Thoracic aorta (tissue), 2 donors: ENCODE measurements at regions not wholly inside any gene's neighbourhood (a gene's known extent, or its start where the extent isn't known, plus 50 kb on each side); places are given as distances from the start of the nearest gene placed in this dataset.

Source experiments
- ATAC-seq: fragments of 150-250 bp; one replicate; pipeline ENCODE4 v1.8.0; 2017; ENCODE audit warnings: low read depth; ENCODE audit not compliant: insufficient number of reproducible peaks, low FRiP score
- DNase-seq: peaks from one replicate; pipeline ENCODE4 v3.0.0-alpha.2; 2020; ENCODE audit warnings: low spot score
- H3K27ac ChIP-seq, 2 donors: fragments of 200-600 bp; sonication (generic); 1 replicate in 1 of 2; 2 replicates in 1 of 2; pipeline ENCODE4 v1.5.1; 2016; ENCODE audit warnings: mild to moderate bottlenecking in 2 of 2, moderate library complexity in 2 of 2
- H3K27me3 ChIP-seq: fragments of 200-600 bp; sonication (generic); replicated peaks from 2 replicates; pipeline ENCODE4 v1.6.0; 2016; ENCODE audit warnings: mild to moderate bottlenecking; ENCODE audit not compliant: insufficient read depth
- H3K36me3 ChIP-seq: fragments of 200-600 bp; sonication (generic); one replicate; pipeline ENCODE4 v1.5.1; 2016
- H3K4me1 ChIP-seq, 2 donors: fragments of 200-600 bp; sonication (generic); 1 replicate in 1 of 2; 2 replicates in 1 of 2; pipeline versions ENCODE4 v1.5.1 to v1.6.0; 2016; ENCODE audit warnings: low read depth in 2 of 2, mild to moderate bottlenecking in 1 of 2; ENCODE audit not compliant: control insufficient read depth in 1 of 2
- H3K4me3 ChIP-seq: fragments of 200-600 bp; sonication (generic); 2 replicates; pipeline ENCODE4 v1.5.1; 2016; ENCODE audit warnings: mild to moderate bottlenecking
- H3K9me3 ChIP-seq: fragments of 200-600 bp; sonication (generic); 2 replicates; pipeline ENCODE4 v1.5.1; 2016
- CTCF ChIP-seq: fragments of 200-600 bp; sonication (generic); IDR thresholded peaks from one replicate; pipeline ENCODE4 v1.5.1; 2019; ENCODE audit warnings: antibody characterized with exemption

DNA sequence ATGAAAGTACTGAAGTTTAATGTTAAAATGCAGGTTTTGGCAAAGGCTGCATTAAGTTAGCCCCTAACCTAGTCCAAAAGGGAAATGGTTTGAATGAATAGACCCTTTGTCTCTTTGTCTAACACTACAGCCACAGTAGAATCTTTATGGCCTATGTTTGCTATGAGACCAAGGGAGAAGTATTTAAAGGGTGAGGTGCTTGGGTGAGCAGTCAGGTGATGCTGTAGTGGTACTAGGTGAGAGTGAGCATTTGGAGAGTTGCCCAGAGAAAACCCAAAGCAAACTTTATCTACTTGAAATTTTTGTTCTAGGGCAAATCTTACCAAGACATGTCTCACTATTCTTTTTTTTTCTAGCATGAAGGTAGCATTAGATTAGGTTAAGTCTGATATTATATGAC, 1961.4 kb upstream of the WWC1 start:
- ATAC-seq (no peak), DNase-seq (no peak)
- Histone ChIP-seq H3K36me3 (no peaks in the 10 kb centered on the region), H3K4me1 (no peaks in the 10 kb centered on the region), H3K27me3 (no peaks in the 10 kb centered on the region), H3K27ac (no peak overlapping the region), H3K4me3 (no peak overlapping the region), H3K9me3 (no peaks in the 10 kb centered on the region)
- TF ChIP-seq CTCF: no peak

- ATAC-seq (no peak), DNase-seq (no peak)
- no peaks in the 10 kb centered on the region for H3K36me3 ChIP-seq
- no peaks in the 10 kb centered on the region for H3K9me3 ChIP-seq
- no peak overlapping the region for H3K27ac ChIP-seq
- no peaks in the 10 kb centered on the region for H3K27me3 ChIP-seq
- H3K4me3 ChIP-seq: no peak overlapping the region
- H3K4me1 ChIP-seq: no peaks in the 10 kb centered on the region
- no peak for TF ChIP-seq CTCF
These were observed 1959.9 kb upstream of the WWC1 start for GRCh38 chr5:166331521-166331920.

- Histone ChIP-seq H3K4me1 (no peaks in the 10 kb centered on the region), H3K27ac (no peak overlapping the region), H3K27me3 (no peaks in the 10 kb centered on the region), H3K9me3 (no peaks in the 10 kb centered on the region), H3K4me3 (no peak overlapping the region), H3K36me3 (no peaks in the 10 kb centered on the region)
- ATAC-seq (no peak), DNase-seq (no peak)
- no peak for TF ChIP-seq CTCF
These were observed 1952.6 kb upstream of the WWC1 start for GRCh38 chr5:166338801-166339200.

DNA sequence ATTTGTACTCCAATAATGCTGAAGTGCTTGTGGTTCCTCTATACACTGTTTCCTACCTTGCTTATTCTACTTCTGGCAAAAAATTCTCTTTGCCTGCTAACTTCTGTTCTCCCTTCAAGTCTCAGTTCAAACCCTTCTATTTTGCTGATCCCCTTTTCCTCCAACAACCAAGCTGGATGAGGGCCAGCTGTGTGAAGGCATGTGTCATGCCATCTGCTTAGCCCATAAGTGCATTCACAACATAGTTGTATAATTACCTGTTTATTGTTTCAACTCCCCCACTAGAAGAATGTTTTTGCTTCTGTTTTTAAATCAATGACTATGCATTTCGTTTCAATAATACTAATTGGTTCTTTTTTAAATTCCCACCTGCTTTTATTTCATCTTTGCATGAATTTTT, 1951.4 kb upstream of the WWC1 start:
- no peaks in the 10 kb centered on the region for H3K4me1 ChIP-seq
- no peak overlapping the region for H3K27ac ChIP-seq
- no peak for TF ChIP-seq CTCF
- H3K36me3 ChIP-seq: no peaks in the 10 kb centered on the region
- H3K9me3 ChIP-seq: no peaks in the 10 kb centered on the region
- no peaks in the 10 kb centered on the region for H3K27me3 ChIP-seq
- DNase-seq: no peak
- no peak for ATAC-seq
- H3K4me3 ChIP-seq: no peak overlapping the region

DNA sequence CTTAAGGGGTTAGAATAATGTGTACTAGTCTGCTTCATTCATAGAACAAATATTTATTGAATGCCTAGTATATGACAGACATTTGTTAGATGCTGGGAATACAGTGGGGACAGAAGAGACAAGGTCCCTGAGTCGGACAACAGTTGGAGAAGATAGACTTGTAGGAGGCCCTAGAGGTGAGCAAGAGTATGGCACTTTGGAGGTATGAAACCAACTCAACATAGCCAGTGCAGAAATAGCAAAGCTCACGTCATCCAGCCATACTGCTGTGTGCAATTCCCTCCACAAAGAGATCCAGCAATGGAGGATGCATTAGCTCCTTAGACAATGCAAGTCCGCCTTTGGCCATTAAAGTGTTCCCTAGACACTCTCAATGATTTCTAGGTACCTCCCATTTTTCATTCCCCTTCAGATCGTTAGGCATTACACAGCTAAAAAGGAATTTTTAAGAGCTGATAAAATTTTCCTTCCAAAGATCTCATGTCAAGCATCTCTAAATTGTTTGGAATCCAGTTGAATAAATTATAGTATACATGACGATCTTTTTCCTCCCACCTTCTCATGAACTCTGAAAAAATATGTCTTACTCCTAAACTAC, 1949.6 kb upstream of the WWC1 start:
- no peak for TF ChIP-seq CTCF
- Histone ChIP-seq H3K9me3 (no peaks in the 10 kb centered on the region), H3K4me1 (no peaks in the 10 kb centered on the region), H3K27me3 (no peaks in the 10 kb centered on the region), H3K4me3 (no peak overlapping the region), H3K27ac (no peak overlapping the region), H3K36me3 (no peaks in the 10 kb centered on the region)
- no peak for DNase-seq
- ATAC-seq: no peak
